ENCODE measurements at regions not wholly inside any gene's neighbourhood (a gene's known extent, or its start where the extent isn't known, plus 50 kb on each side); places are given as distances from the start of the nearest gene placed in this dataset.

GRCh38 chr7:57348646-57349269, 101.2 kb upstream of the ZNF716 start:
- Histone ChIP-seq H3K9ac (replicated peaks; ENCODE audit: extremely low read depth, insufficient read depth, low read length) (no peak overlapping the region), H3K4me3 (replicated peaks in 1 of 3; ENCODE audit: insufficient read depth in 1 of 3, low read depth in 1 of 3, low read length in 3 of 3) (no peak overlapping the region), H4K20me1 (replicated peaks; ENCODE audit: control insufficient read depth, extremely low read depth, insufficient read depth, low read length) (no peaks in the 10 kb centered on the region), H3K4me2 (ENCODE audit: insufficient read depth, low read length) (no peak overlapping the region), H3K27ac (ENCODE audit: insufficient read depth, low read depth, low read length) (no peak overlapping the region), H3K36me3 (ENCODE audit: control insufficient read depth in 2 of 2, extremely low read depth in 1 of 2, insufficient read depth in 2 of 2, low read length in 2 of 2) (no peaks in the 10 kb centered on the region), H2AFZ (ENCODE audit: low read depth, low read length) (no peak overlapping the region), H3K79me2 (ENCODE audit: control insufficient read depth, insufficient read depth, low read length) (no peaks in the 10 kb centered on the region), H3K9me1 (replicated peaks; ENCODE audit: control insufficient read depth, extremely low read depth, insufficient read depth, low read length) (no peaks in the 10 kb centered on the region), H3K27me3 (ENCODE audit: control insufficient read depth in 2 of 2, insufficient read depth in 2 of 2, low read length in 2 of 2) (no peaks in the 10 kb centered on the region), H3K4me1 (ENCODE audit: control insufficient read depth, extremely low read depth, insufficient read depth, low read length) (no peaks in the 10 kb centered on the region), H3K9me3 (replicated peaks; ENCODE audit: control insufficient read depth, insufficient read depth, low read length) (peaks cover 7% of the 10 kb centered on the region)
- CTCF ChIA-PET = no interaction called here
- intact Hi-C loops (cut with micrococcal nuclease) (no loop called here), dilution Hi-C loops (cut with MboI; ENCODE audit: extremely low pct_ligation_motif_present, low sequenced_read_pairs) (no loop called here)
- FAIRE-seq = no peak
- no peak for DNase-seq (ENCODE audit: low read depth, low spot score)
- TF ChIP-seq MAX (IDR thresholded peaks at IDR 0.05; ENCODE audit: insufficient read depth, insufficient read length) (no peak), EZH2 (IDR thresholded peaks at IDR 0.05; ENCODE audit: borderline replicate concordance, low read depth, low read length, severe bottlenecking) (no peak), JUN (IDR thresholded peaks at IDR 0.05; ENCODE audit: borderline replicate concordance, insufficient read depth, insufficient read length, low read depth) (no peak), POLR2AphosphoS5 (IDR thresholded peaks at IDR 0.05; ENCODE audit: insufficient read depth, low read depth, low read length) (no peak), FOS (IDR thresholded peaks at IDR 0.05; ENCODE audit: borderline replicate concordance, insufficient read depth, low read length) (no peak), GATA2 (IDR thresholded peaks at IDR 0.05; ENCODE audit: insufficient read depth, insufficient read length, low read depth, low read length) (no peak), POLR2A (IDR thresholded peaks at IDR 0.05; ENCODE audit: low read depth, low read length) (no peak), MYC (IDR thresholded peaks at IDR 0.05; ENCODE audit: low read depth, low read length) (no peak)
- TF ChIP-seq, protein P1, sequence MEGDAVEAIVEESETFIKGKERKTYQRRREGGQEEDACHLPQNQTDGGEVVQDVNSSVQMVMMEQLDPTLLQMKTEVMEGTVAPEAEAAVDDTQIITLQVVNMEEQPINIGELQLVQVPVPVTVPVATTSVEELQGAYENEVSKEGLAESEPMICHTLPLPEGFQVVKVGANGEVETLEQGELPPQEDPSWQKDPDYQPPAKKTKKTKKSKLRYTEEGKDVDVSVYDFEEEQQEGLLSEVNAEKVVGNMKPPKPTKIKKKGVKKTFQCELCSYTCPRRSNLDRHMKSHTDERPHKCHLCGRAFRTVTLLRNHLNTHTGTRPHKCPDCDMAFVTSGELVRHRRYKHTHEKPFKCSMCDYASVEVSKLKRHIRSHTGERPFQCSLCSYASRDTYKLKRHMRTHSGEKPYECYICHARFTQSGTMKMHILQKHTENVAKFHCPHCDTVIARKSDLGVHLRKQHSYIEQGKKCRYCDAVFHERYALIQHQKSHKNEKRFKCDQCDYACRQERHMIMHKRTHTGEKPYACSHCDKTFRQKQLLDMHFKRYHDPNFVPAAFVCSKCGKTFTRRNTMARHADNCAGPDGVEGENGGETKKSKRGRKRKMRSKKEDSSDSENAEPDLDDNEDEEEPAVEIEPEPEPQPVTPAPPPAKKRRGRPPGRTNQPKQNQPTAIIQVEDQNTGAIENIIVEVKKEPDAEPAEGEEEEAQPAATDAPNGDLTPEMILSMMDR (IDR thresholded peaks at IDR 0.05; ENCODE audit: extremely low read depth in 1 of 2, insufficient read depth in 1 of 2, low read depth in 1 of 2, low read length in 2 of 2) = no peak
- POLR2A ChIA-PET = no interaction called here
- BruUV-seq (replicated peaks) = no TSS peak

Measured in endothelial cell of umbilical vein (primary cell).